Activated T-helper 1 cell treated with anti-CD3 and anti-CD28 coated beads, Interleukin-12 subunit alpha, Interleukin-12 subunit beta, Interleukin-2, Interleukin-4 antibody, amounts not matched to agents 30 ng/mL and 10 ng/mL and 1 ng/mL, durations not matched to agents 14 hours and 24 hours and 36 hours (primary cell): ENCODE measurements at regions not wholly inside any gene's neighbourhood (a gene's known extent, or its start where the extent isn't known, plus 50 kb on each side); places are given as distances from the start of the nearest gene placed in this dataset.

ENCODE experiments used
- DNase-seq: peaks from one replicate; pipeline ENCODE4 v3.0.0; 2021; ENCODE audit warnings: low spot score
- H3K27ac Mint-ChIP-seq: one replicate; pipeline ENCODE4 v1.8.0; 2021; ENCODE audit warnings: mild to moderate bottlenecking, mixed read lengths
- H3K27me3 Mint-ChIP-seq: one replicate; pipeline ENCODE4 v1.8.0; 2022; ENCODE audit warnings: mild to moderate bottlenecking, moderate library complexity, mixed read lengths; ENCODE audit not compliant: insufficient read depth
- H3K36me3 Mint-ChIP-seq: one replicate; pipeline ENCODE4 v1.8.0; 2021; ENCODE audit warnings: low read depth, mixed read lengths
- H3K4me1 Mint-ChIP-seq: one replicate; pipeline ENCODE4 v1.8.0; 2021; ENCODE audit warnings: low read depth, mixed read lengths
- H3K4me3 Mint-ChIP-seq: one replicate; pipeline ENCODE4 v1.8.0; 2021; ENCODE audit warnings: mild to moderate bottlenecking, moderate library complexity, mixed read lengths
- H3K9me3 Mint-ChIP-seq: one replicate; pipeline ENCODE4 v1.8.0; 2021; ENCODE audit warnings: mixed read lengths
- intact Hi-C: fragments of 100-400 bp; cut with micrococcal nuclease; formaldehyde crosslinking; loops from one replicate; pipeline ENCODE4 v1.15.1; 2024

DNA sequence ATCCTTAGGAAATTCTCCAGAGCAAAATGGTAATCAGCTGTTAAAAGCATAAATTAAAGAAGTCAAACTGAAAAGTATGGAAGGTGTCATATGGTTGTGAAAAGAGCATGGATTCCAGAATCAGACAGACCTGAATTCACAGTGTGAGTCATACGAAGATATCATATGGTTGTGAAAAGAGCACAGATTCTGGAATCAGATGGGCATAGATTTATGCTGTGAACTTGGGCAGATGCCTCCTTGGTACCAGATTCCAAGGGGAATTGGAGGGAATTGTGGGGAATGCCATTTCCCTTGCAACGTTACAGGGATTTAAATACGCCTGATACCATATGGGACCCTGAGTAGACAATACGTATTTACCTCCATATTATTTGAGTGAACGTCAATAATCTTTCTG lies 183.7 kb downstream of the GALC start:
- Mint-ChIP-seq H3K36me3 (no peaks in the 10 kb centered on the region), H3K27ac (no peak overlapping the region), H3K4me1 (no peaks in the 10 kb centered on the region), H3K9me3 (no peaks in the 10 kb centered on the region), H3K4me3 (no peak overlapping the region), H3K27me3 (no peaks in the 10 kb centered on the region)
- no peak for DNase-seq
- intact Hi-C loops = no loop called here

DNA sequence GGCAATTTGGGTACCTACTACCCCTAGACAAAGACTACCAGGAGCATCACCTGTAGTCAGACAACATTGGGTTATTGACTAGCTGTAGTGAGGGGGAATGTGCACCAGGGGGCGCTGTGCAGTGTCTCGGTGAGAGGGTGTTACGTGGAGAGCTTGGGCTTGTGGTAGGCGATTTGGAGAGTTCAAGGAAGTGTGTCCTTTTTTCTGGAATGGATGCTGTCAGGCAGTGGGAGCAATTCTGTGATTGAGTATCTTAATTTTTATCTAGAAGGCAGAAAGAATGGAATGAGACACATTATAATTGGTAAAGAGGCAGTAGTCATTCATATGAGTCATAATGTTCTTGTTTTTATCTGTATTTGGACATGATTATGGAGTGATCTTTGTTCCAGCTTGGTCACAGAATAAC lies 187.7 kb downstream of the GALC start:
- intact Hi-C loops = no loop called here
- Mint-ChIP-seq H3K36me3 (no peaks in the 10 kb centered on the region), H3K27ac (no peak overlapping the region), H3K4me3 (no peak overlapping the region), H3K27me3 (no peaks in the 10 kb centered on the region), H3K9me3 (no peaks in the 10 kb centered on the region), H3K4me1 (no peaks in the 10 kb centered on the region)
- DNase-seq = peak; percentile 20

DNA sequence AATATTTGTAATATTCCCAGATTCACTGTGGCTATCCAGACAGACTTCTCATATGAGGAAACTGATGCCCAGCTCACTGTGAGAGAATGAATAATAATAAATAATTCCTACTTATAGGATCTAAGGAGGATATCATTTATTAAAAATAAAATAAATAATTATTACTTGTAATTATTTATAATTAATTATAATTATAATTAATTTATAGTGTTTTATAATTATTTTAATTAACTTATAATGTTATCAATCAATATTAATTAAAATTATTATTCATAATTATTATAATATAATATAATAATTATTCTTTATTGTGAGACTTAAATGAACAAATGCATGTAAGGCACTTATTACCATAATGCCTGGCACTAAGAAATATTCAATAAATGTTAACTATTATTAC lies 192.8 kb downstream of the GALC start:
- Mint-ChIP-seq H3K27me3 (no peaks in the 10 kb centered on the region), H3K9me3 (no peaks in the 10 kb centered on the region), H3K4me3 (no peak overlapping the region), H3K4me1 (no peaks in the 10 kb centered on the region), H3K36me3 (no peaks in the 10 kb centered on the region), H3K27ac (no peak overlapping the region)
- intact Hi-C loops = no loop called here
- DNase-seq = no peak

DNA sequence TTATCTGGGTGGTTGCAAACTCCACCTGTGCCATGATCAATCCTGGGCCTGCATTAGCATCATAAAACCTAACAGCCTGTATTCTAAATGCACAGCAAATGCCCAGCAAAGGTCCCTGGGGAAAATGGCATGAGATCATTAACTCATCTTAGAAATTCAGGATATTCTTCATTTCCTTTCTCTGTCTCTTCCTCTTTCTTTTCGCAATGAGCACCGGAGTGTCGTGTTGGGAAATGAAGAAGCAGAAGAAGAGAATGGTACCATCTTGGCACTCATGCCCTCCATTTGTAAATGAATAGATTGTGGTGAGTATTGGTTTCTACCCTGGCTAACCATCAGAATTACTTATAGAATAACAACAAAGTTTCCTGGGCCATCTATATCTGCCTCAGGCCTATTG lies 193.6 kb downstream of the GALC start:
- Mint-ChIP-seq H3K4me1 (no peaks in the 10 kb centered on the region), H3K27ac (no peak overlapping the region), H3K36me3 (no peaks in the 10 kb centered on the region), H3K4me3 (no peak overlapping the region), H3K27me3 (no peaks in the 10 kb centered on the region), H3K9me3 (no peaks in the 10 kb centered on the region)
- DNase-seq = no peak
- intact Hi-C loops = no loop called here

DNA sequence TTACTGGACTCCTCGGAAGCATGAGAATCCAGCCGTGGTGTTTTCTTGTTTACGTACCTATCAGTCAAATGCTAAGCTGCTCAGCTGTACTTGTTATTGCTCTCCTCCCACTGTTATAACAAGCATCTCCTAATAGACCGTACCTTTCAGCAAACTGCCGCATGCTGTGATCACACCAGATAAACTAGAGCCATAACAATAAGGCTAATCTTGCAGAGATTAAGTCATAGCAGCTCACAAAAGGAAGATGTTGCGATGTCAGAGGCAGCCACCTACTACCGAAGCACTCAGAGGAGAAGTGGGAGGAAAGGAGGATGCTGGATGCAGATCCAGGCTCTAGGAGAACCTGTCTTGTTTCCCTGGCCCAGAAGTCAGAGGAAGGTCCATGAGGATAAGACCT lies 196.0 kb downstream of the GALC start:
- DNase-seq = no peak
- H3K27me3 Mint-ChIP-seq = no peaks in the 10 kb centered on the region
- H3K36me3 Mint-ChIP-seq = no peaks in the 10 kb centered on the region
- H3K4me3 Mint-ChIP-seq = no peak overlapping the region
- H3K9me3 Mint-ChIP-seq = no peaks in the 10 kb centered on the region
- no peaks in the 10 kb centered on the region for H3K4me1 Mint-ChIP-seq
- intact Hi-C loops = no loop called here
- H3K27ac Mint-ChIP-seq = no peak overlapping the region

DNA sequence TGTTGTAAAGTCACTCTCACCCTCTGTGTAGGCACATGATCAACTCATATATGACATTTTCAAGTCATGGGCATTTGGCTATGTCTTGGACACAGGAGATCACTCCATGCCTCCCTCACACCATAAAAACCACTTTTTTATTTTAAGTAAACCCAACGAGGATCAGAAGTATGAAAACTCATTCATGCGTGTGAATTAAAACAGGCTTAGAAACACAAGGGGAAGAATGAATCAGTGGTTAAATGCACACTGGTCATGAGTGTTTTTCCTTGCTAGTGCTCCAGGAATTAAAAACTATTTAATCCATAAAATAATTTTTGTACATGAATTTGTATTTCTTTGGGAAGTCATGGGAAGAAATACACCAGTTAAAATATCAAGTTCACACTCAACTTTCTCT lies 198.4 kb downstream of the GALC start:
- no peak overlapping the region for H3K4me3 Mint-ChIP-seq
- no peaks in the 10 kb centered on the region for H3K27me3 Mint-ChIP-seq
- intact Hi-C loops = no loop called here
- no peaks in the 10 kb centered on the region for H3K36me3 Mint-ChIP-seq
- H3K4me1 Mint-ChIP-seq = no peaks in the 10 kb centered on the region
- no peaks in the 10 kb centered on the region for H3K9me3 Mint-ChIP-seq
- no peak for DNase-seq
- H3K27ac Mint-ChIP-seq = no peak overlapping the region

DNA sequence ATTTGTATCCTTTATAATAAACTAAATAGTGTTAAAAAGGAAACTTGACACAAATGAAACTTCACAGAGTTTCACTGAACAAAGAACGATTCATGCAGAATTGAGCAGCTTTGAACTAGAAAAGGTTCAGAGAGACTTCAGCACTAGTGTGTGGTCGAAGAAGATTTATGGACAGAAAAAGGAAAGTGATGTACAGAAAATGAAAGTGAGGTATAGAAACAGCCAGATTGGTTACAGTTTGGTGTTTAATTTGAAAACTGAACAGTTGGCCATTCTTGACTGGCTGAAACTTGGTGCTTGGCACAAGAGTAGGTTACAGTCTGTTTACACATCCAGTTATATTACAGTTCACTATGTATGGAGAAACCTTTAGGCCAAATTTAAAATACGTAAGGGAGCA lies 207.1 kb downstream of the GALC start:
- Mint-ChIP-seq H3K27ac (no peak overlapping the region), H3K4me3 (no peak overlapping the region), H3K4me1 (no peaks in the 10 kb centered on the region), H3K9me3 (no peaks in the 10 kb centered on the region), H3K27me3 (no peaks in the 10 kb centered on the region), H3K36me3 (no peaks in the 10 kb centered on the region)
- no peak for DNase-seq
- intact Hi-C loops = no loop called here

DNA sequence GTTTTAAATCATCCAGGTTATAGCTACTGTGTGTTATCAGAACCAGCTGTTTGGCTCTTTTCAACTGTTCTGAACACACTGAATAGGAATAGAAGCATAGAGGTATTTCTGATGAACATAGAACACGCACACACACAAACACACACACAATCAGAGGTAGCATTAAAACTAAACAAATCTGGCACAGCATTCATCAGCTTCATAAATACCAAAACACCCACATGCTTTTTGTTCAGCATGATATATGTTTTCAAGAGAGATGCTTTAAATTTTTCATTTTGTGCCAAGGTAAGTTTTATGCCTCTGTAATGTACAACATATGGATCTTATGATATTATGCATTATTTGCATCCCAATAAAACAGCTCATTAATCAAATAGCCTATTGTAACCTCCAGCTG lies 208.6 kb downstream of the GALC start:
- DNase-seq = no peak
- intact Hi-C loops = no loop called here
- no peak overlapping the region for H3K4me3 Mint-ChIP-seq
- no peaks in the 10 kb centered on the region for H3K27me3 Mint-ChIP-seq
- H3K27ac Mint-ChIP-seq = no peak overlapping the region
- H3K4me1 Mint-ChIP-seq = no peaks in the 10 kb centered on the region
- no peaks in the 10 kb centered on the region for H3K9me3 Mint-ChIP-seq
- H3K36me3 Mint-ChIP-seq = no peaks in the 10 kb centered on the region

DNA sequence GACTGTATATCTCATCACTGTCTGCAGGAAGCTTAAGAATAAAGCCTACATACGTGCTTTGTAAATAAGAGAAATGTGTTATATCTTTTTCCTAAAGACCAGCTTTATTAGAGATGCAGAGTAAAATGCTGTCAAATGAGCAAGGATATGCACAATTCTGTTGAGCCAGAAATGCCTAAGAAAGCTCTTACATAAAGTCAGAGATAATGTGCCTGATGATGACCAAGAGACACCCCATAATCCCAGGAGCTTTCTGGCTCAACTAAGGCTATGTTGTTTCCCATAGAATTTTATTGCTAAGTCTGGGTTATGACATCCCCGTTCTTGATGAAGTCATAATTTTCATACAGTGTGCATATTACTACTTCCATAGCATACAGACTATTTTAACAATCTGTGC lies 209.9 kb downstream of the GALC start:
- H3K4me3 Mint-ChIP-seq = no peak overlapping the region
- intact Hi-C loops = no loop called here
- no peaks in the 10 kb centered on the region for H3K9me3 Mint-ChIP-seq
- no peak overlapping the region for H3K27ac Mint-ChIP-seq
- DNase-seq = no peak
- no peaks in the 10 kb centered on the region for H3K4me1 Mint-ChIP-seq
- H3K36me3 Mint-ChIP-seq = no peaks in the 10 kb centered on the region
- no peaks in the 10 kb centered on the region for H3K27me3 Mint-ChIP-seq

DNA sequence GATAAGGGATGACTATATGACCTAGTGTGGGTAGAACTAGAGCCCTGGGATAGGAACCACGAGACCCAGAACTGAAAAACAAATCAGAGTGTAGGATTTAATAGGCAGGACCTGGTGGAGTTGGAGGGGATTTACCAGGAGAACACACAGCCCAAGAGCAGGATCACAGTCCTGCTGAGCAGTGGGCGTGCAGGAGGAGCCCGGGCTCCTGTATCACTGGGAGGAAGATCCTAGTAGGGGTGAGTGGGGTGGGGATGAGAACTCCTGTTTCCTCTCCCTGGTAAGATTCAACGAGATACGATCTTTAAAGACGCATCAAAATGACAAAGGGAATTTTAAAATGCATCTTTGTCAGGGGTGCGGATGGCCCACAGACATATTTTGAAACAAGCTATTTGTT lies 220.1 kb downstream of the GALC start:
- intact Hi-C loops = no loop called here
- no peak overlapping the region for H3K27ac Mint-ChIP-seq
- no peaks in the 10 kb centered on the region for H3K36me3 Mint-ChIP-seq

DNA sequence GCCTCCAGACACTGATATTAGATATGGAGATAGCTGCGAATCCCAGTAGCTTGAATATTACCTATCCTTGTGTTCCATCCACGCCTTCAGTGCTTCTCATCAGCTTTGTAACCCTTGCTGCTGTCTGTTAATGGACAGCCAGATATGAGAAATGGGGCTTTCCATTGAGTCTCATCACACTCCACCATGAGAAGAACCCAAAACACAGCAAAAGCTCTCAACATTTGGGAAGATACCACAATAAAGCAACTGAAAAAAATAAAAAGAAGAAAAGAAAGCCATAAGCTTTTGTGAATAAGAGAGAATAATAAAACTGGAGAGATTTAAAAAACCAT lies 225.4 kb downstream of the GALC start:
- no peaks in the 10 kb centered on the region for H3K27me3 Mint-ChIP-seq
- no peaks in the 10 kb centered on the region for H3K4me1 Mint-ChIP-seq
- no peaks in the 10 kb centered on the region for H3K36me3 Mint-ChIP-seq
- H3K4me3 Mint-ChIP-seq = no peak overlapping the region
- intact Hi-C loops = no loop called here
- no peaks in the 10 kb centered on the region for H3K9me3 Mint-ChIP-seq
- DNase-seq = no peak
- no peak overlapping the region for H3K27ac Mint-ChIP-seq

More for the DNA sequence above, 220.1 kb downstream of the GALC start:
- Mint-ChIP-seq H3K9me3 (no peaks in the 10 kb centered on the region), H3K4me1 (no peaks in the 10 kb centered on the region), H3K27me3 (no peaks in the 10 kb centered on the region), H3K4me3 (no peak overlapping the region)
- no peak for DNase-seq

DNA sequence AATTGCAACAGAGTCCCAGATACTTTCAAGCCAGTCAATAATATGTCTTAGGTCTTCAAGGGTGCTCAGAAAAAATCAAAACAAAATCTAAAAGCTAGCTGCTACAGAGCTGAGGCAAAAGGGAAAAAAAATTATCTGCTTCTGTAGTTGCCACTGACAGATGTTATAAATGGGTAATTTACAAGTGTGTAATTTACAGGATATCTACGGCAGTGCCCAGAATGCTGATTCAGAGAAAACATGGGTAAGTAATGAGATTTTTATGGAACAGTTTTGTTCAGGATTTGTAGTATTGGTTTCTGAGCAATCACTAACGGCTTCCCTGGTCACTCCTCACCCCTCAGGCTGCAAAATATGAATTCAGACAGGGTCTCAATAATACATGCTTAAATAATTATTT lies 234.1 kb downstream of the GALC start:
- intact Hi-C loops = no loop called here
- Mint-ChIP-seq H3K27ac (no peak overlapping the region), H3K4me1 (no peaks in the 10 kb centered on the region), H3K27me3 (no peaks in the 10 kb centered on the region), H3K4me3 (no peak overlapping the region), H3K9me3 (no peaks in the 10 kb centered on the region), H3K36me3 (no peaks in the 10 kb centered on the region)
- DNase-seq = no peak

DNA sequence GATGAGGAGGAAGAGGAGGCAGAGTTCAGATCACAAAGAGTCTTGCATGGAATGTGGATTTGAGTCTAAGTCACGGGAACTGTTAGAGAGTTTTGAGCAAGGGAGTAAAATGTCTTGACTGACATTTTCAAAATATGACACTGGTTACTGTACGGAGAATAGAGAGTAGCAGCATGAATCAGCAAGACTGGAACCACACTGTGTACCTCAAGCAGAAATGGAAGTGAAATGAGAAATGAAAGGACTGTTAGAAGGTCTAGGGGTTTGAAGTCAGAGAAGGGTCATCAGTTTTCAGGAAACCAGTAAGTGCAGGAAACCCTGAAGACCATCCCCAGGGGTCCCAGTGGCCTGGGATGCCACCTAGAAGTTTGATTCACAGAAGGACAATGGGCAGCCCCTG lies 236.3 kb downstream of the GALC start:
- no peak for DNase-seq
- intact Hi-C loops = no loop called here
- H3K4me3 Mint-ChIP-seq = no peak overlapping the region
- no peaks in the 10 kb centered on the region for H3K9me3 Mint-ChIP-seq
- H3K4me1 Mint-ChIP-seq = no peaks in the 10 kb centered on the region
- no peaks in the 10 kb centered on the region for H3K27me3 Mint-ChIP-seq
- H3K36me3 Mint-ChIP-seq = no peaks in the 10 kb centered on the region
- no peak overlapping the region for H3K27ac Mint-ChIP-seq

DNA sequence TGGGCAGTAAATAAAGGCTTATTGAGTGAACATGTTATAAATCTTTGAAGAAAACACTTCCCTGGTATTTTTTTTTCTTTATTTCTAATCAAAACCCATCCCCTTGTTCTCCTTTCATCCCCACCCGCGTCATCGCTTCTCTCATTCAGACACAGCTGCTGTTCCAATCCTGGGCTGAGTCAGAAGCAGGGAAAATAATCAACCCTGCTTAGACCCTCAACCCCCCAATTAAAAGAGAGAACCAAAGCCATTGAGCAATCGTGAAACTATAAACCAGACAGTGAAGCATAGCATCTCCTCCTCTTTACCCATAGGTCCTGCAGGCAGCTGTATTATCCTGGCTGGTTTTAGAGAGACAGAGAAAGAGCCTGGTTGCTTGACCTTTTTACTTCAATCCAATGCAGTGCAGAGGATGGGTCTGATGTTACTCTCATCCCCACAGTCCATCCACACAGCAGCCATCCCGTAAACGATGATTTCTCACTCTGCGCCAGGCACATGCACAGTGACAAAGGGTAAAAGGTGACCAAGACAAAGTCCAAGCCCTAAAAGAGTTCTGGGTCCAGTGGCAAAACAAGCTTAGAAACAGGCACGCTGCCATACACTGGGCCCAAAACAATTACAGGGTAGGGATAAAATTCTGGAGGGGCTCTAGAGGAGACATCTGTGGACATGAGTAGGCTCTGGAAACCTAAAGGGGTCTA lies 238.3 kb downstream of the GALC start:
- Mint-ChIP-seq H3K36me3 (no peaks in the 10 kb centered on the region), H3K4me3 (no peak overlapping the region), H3K27ac (no peak overlapping the region), H3K9me3 (no peaks in the 10 kb centered on the region), H3K27me3 (no peaks in the 10 kb centered on the region), H3K4me1 (no peaks in the 10 kb centered on the region)
- no peak for DNase-seq
- intact Hi-C loops = no loop called here
